ENCODE measurements at regions not wholly inside any gene's neighbourhood (a gene's known extent, or its start where the extent isn't known, plus 50 kb on each side); places are given as distances from the start of the nearest gene placed in this dataset.
A peak's percentile ranks its signal among the peaks of the same experiment; 100 is the strongest.

DNA sequence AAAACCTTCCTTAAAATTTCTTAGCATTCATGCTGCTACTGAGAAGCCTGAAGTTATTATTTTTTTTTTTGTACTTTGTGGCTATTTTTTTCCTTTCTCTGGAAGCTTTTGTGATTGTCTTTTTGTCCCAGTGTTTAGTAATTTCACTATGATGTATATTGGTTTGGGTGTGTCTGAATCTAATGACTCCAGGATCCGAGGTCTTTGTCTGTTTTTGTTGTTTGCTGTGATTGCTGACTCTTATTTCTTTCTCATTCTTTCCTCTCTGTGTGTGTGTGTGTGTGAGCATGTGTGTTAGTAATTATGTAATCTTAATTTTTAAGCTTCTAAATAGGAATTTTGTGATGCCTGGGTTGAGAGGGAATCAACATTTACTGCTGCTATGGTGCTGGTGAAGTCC lies 152.0 kb downstream of the RAP2B start:
- WGBS, 4 donors, result 55 to 75% (median 63%) methylated on average over 1 of the region's 1 CpG
- peaks cover 0 to 6% (median 0%) of the 10 kb centered on the region in 12 donors for H3K4me1 ChIP-seq
- intact Hi-C loops (cut with DNase I), result no loop called here
- H3K27ac ChIP-seq, result no peak overlapping the region
- no peak for ATAC-seq
- no peaks in the 10 kb centered on the region for H3K27me3 ChIP-seq
- H3K4me3 ChIP-seq, result no peak overlapping the region
- no peak for DNase-seq
- no peaks in the 10 kb centered on the region for H3K36me3 ChIP-seq
- peaks cover 0 to 3% (median 0%) of the 10 kb centered on the region in 12 donors for H3K9me3 ChIP-seq
- no peak for TF ChIP-seq POLR2A (IDR thresholded peaks at IDR 0.05)
- TF ChIP-seq, protein P1, sequence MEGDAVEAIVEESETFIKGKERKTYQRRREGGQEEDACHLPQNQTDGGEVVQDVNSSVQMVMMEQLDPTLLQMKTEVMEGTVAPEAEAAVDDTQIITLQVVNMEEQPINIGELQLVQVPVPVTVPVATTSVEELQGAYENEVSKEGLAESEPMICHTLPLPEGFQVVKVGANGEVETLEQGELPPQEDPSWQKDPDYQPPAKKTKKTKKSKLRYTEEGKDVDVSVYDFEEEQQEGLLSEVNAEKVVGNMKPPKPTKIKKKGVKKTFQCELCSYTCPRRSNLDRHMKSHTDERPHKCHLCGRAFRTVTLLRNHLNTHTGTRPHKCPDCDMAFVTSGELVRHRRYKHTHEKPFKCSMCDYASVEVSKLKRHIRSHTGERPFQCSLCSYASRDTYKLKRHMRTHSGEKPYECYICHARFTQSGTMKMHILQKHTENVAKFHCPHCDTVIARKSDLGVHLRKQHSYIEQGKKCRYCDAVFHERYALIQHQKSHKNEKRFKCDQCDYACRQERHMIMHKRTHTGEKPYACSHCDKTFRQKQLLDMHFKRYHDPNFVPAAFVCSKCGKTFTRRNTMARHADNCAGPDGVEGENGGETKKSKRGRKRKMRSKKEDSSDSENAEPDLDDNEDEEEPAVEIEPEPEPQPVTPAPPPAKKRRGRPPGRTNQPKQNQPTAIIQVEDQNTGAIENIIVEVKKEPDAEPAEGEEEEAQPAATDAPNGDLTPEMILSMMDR (IDR thresholded peaks at IDR 0.05), result no peak

DNA sequence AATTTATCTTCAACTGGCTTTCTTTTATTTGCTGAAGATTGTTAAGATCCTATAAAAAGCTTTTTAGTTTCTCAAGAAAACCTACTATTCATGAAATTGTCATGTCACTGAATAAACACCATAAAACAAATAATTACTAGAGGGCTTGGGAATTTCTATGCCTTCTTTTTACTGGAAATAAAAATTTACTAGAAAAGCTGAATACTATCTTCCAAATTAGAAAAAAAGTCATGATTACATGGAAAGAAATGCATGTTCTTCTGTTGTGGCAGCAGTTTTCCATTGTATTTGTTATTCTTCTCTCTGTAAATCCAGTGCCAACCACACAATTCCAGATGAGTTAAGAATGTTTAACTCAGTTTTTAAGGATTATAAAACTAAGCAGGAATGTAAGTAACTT lies 153.8 kb downstream of the RAP2B start:
- peaks cover 0 to 22% (median 4%) of the 10 kb centered on the region in 12 donors for H3K4me1 ChIP-seq
- H3K4me3 ChIP-seq, result no peak overlapping the region
- DNase-seq, result no peak
- TF ChIP-seq, protein P1 (IDR thresholded peaks at IDR 0.05), result no peak
- no peak for TF ChIP-seq POLR2A (IDR thresholded peaks at IDR 0.05)
- H3K9me3 ChIP-seq, result peaks cover 0 to 3% (median 0%) of the 10 kb centered on the region in 12 donors
- no peak for ATAC-seq
- H3K27ac ChIP-seq, result no peak overlapping the region
- no peaks in the 10 kb centered on the region for H3K36me3 ChIP-seq
- H3K27me3 ChIP-seq, result no peaks in the 10 kb centered on the region
- intact Hi-C loops (cut with DNase I), result no loop called here

DNA sequence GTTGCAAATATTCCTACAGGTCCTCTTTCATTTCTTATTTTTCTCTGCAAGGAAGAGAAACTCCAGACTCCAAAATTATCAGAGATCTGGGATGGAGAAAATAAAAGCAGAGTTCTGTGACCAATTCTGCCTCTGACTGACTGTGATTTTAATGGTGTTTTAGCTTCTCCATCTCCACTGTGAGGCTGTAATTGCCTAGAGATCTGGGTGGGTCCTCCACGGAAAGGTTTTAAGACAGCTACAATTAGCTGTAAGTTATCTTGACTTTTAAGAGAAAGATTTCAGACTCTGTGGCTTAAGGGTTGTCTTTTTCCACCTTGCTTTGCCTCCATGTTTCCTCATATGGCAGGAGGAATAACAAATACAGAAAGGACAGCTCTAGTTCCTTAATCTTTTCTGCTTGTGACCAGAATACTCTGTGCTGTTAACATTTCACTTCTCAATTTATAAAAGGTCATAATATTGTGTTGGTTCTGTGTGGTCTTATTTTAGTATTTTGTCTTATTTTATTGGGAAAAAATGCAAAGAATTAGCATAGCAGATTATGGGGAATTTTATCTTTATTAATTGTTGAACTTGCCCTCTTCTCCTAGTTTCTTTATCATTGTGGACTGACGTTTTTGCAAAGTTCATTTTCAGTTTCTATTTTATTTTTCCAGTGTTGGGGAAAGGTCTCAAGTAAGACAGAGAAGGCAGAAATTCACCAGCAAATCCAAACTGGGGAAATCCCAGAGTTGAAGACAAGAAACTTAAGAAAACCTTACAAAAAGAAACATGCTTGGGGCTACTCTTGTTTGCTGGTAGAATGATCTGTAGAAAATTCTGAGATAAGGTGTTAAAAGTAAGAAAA lies 157.9 kb downstream of the RAP2B start:
- Histone ChIP-seq H3K9me3 (peaks cover 0 to under 1% (median 0%) of the 10 kb centered on the region in 12 donors), H3K27ac (peak overlapping the region in 10 of 12 donors; percentile 2 to 81 (median 36)), H3K27me3 (no peaks in the 10 kb centered on the region), H3K36me3 (no peaks in the 10 kb centered on the region), H3K4me1 (peaks cover 0 to 27% (median 4%) of the 10 kb centered on the region in 12 donors), H3K4me3 (peak overlapping the region in 6 of 12 donors; percentile 8 to 34 (median 20))
- 19 to 39% (median 22%) methylated on average over 2 of the region's 2 CpGs for WGBS, 4 donors
- ATAC-seq (no peak), DNase-seq (no peak)
- TF ChIP-seq, protein P1 (IDR thresholded peaks at IDR 0.05), result no peak
- intact Hi-C loops (cut with DNase I), result no loop called here

DNA sequence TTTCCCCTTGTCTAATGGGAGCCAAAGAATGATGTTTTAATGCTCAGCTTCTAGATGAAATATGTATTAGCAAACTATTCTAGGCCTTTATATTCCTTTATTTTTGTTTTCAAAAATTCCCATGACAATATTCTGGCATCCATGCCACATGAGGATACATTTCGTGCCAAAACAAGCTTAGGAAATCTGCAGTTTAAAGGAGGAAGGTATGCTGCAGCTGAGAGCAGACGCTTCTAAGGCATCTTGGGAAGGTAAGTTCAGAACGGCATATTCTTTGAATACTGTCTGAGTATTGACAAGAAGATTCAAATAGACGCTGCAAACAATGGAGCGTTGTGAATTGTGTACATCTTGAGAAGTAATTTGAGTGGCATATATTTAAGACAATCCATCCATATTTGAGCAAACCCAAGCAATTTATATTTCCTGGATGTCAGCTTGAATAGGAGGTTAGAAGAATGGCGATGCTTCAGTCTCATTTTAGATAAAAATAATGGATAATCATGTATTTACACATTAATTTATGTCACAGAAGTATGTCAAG lies 158.6 kb downstream of the RAP2B start:
- 55 to 61% (median 56%) methylated on average over 6 of the region's 6 CpGs for WGBS, 4 donors
- ATAC-seq, result no peak

More for the DNA sequence above, 158.6 kb downstream of the RAP2B start:
- peak overlapping the region in 8 of 12 donors; percentile 2 to 81 (median 44) for H3K27ac ChIP-seq
- H3K9me3 ChIP-seq, result peaks cover 0 to 6% (median 0%) of the 10 kb centered on the region in 12 donors
- H3K36me3 ChIP-seq, result no peaks in the 10 kb centered on the region
- H3K4me1 ChIP-seq, result peaks cover 0 to 27% (median 4%) of the 10 kb centered on the region in 12 donors
- no peaks in the 10 kb centered on the region for H3K27me3 ChIP-seq
- TF ChIP-seq POLR2A (IDR thresholded peaks at IDR 0.05), result no peak
- TF ChIP-seq, protein P1 (IDR thresholded peaks at IDR 0.05), result no peak
- DNase-seq, result no peak
- intact Hi-C loops (cut with DNase I), result no loop called here
- peak overlapping the region in 5 of 12 donors; percentile 19 to 34 (median 20) for H3K4me3 ChIP-seq

All from heart left ventricle (tissue), 16 donors.